GM21737 (cell line): ENCODE measurements at regions not wholly inside any gene's neighbourhood (a gene's known extent, or its start where the extent isn't known, plus 50 kb on each side); places are given as distances from the start of the nearest gene placed in this dataset.

ENCODE experiments used
- ATAC-seq: cut with Tn5 transposase; IDR thresholded peaks from one replicate; pipeline ENCODE4 v1.9.1; 2021; ENCODE audit warnings: mild to moderate bottlenecking, moderate library complexity; ENCODE audit not compliant: unreplicated experiment

DNA sequence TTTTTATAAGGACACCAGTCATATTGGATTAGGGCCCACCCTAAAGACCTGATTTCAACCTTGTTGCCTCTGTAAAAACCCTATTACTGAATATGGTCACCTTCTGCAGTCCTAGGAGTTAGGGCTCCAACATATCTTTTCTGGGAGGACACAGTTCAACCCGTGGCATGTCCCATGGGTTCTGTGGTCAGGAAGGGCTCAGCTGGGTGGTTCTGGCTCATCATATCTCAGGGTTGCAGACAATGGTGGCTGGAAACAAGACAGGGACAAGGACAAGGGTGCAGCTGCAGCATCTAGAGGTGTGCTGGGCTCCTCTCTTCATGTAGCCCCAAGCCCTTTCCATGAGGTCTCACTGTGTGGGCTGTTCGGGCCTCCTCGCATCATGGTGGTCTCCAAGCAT lies 63.1 kb upstream of the FOXF1 start:
- ATAC-seq = no peak

- ATAC-seq = no peak
Observed at GRCh38 chr16:86448306-86448890, 61.9 kb upstream of the FOXF1 start.

DNA sequence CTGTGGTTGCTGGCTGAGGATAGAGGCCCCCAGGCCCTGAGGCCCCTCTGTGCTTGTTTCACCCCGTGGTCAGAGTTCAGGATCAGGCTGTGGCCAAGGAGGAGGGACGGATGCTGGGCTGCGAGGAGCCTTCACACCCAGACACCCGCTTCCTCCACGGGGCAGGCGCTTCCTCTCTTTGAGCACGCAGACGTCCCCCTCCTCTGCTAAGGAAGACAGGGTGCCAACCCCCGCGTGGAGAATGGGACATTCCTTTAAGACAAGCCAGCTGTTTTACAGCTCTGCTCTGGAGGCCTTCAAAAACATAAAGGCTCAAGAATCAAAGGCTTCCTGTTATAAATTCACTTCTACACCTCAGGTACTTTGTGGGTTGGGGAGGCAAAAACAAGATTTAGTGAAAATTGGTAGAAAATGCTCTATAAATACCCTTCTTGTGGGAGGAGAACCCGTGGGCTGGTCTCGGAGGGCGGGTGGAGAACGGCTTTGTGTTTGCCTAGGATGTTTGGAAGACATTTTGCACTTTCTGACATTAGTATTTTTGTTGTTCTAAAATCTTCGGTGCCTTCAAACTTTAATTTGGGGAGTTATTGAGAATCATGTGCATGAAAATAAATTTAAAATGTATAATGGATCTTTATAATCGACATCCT lies 60.8 kb upstream of the FOXF1 start:
- no peak for ATAC-seq

GRCh38 chr16:86450691-86451090 lies 59.6 kb upstream of the FOXF1 start:
- ATAC-seq = no peak

DNA sequence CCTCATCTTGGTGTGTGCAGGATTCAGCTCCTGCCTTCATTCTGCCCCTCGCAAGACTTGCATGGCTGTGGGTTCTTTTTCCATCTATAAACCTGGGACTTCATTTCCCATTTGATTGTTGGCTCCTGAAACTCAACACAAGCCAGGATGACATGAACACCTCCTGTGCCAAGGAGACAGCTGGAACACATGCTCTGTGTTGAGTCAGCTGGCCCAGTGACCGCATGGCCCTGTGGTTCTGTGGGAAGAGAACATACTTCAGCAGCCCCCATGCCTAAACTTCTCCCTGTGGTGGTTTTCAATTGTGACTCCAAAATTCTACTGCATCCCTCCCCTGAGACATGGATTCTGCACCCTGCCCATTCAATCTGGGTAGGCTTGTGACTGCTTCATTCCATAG lies 57.9 kb upstream of the FOXF1 start:
- ATAC-seq = no peak

DNA sequence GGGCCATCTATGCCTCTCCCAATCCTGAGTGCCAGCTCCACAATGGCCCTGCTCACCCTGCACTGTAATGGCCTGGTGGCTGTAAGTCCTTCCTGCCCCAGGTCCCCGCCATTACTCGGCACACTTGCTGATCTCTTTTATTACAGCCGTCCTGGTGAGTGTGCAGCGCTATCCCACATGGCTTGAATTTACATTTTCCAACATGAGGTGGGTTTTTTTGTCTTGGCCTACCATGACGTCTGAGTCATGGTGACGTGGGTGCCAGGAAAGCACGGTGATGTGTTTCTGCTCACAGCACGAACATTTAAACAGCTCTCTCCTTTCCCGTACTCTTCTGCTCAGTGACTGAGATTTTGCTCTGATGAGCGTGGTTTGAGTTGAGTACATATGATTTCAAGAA lies 55.2 kb upstream of the FOXF1 start:
- ATAC-seq = no peak

DNA sequence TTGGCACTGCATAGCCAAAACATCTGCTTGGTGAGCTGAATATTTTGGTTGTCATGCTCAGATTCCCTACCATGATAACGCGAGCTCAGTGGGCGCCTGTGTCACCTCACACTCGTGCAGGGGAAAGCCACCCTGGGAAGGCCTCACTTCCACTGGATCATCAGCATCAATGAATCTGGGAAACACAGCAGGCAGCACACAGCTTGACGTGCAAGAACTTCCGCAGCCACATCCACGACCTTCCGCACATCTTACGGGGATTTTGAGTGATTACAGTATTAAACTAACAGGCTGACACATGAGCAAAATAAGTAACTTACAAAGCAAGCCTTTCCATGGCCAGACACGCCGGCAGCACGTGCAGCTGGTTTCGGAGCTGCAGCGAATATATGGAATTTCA lies 54.7 kb upstream of the FOXF1 start:
- no peak for ATAC-seq

DNA sequence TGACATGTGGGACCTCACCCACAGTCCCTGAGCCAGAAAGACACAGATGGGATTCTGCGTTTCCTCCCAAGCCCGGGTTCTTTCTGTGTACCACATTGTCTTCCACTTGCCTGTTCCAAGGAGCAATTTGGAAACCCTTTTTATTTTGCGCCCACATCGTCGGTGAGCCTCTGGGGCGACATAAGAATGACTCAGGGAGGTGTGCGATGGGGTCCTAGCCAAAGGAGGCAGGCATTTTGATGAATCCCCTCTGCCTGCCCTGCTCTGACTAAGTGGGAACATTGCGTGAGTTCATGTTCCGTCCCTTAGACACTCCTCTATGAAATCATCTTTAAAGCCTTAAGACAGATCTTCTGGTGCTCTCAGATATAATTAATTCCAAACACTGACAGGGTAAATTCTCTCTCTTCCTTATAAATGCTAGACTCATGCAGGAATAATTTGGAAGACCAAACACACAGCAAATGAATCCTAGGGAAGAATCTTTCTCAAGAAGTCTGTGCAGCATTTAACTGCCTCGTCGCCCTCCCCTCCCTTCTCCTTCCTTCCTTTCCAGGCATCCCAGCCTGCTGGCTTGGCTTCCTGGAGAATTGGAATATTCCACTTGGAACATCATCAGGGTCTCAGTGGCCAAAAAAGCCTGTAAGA lies 52.7 kb upstream of the FOXF1 start:
- ATAC-seq = no peak

DNA sequence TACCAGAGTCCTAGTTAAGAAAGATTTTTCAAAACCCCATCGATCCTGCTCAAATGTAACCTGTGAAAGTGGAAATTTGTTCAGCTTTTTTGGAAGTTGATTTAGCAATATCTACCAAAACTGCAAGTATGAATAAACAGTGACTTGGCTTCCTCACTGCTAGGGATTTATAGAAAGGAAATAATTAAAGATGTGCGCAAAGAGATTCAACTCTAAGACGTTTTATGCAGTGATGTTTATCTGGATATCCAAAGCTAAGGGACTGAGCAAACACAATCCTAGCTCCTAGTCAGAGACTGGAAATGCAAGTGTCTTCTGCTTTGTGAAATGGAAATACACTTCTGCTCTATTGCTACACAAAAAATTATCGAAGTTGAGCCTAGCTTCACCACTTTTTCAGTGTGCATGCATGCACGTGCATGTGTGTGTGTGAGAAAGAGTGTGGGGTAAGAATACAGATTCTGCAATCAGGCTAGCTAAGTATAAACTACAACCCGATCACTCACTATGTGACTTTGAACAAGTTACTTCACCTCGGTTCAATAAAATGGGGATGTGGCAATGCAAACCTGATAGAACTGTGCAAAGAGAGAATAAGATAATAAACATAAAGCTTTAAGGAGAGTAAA lies 52.1 kb upstream of the FOXF1 start:
- ATAC-seq = no peak

DNA sequence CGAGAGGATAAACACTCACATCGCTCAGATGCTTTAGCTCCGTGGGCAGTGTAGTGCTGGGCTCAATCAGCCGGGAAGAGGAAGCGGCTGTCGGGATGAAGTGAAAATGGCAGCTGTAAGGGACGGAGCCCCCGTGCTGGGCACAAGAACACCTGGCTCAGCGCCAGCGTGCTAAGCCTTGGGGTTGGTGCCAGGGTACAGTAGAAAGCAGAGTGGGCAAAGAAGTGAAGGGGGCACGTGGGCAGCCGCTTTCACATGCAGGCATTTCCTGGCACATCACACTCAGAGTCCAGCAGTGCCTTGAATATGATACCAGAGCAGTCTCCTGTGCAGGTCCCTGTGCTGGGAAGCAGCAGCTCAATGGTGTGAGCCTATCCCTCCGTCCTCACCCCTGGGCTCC lies 51.1 kb upstream of the FOXF1 start:
- ATAC-seq = no peak
